ENCODE measurements at regions not wholly inside any gene's neighbourhood (a gene's known extent, or its start where the extent isn't known, plus 50 kb on each side); places are given as distances from the start of the nearest gene placed in this dataset.

GRCh38 chr3:6747017-6747416 is 113.9 kb upstream of the GRM7 start:
- DNase-seq (ENCODE audit: low spot score) = no peak

- DNase-seq (ENCODE audit: low spot score) = no peak
Measured at GRCh38 chr3:6750782-6751181, 110.1 kb upstream of the GRM7 start.

- no peak for DNase-seq (ENCODE audit: low spot score)
Measured at GRCh38 chr3:6753536-6753935, 107.4 kb upstream of the GRM7 start.

GRCh38 chr3:6769532-6770396 is 91.2 kb upstream of the GRM7 start:
- peak; percentile 20 for DNase-seq (ENCODE audit: low spot score)

GRCh38 chr3:6770397-6770690 is 90.6 kb upstream of the GRM7 start:
- no peak for DNase-seq (ENCODE audit: low spot score)

- DNase-seq (ENCODE audit: low spot score) = no peak
Measured at GRCh38 chr3:6771171-6771570, 89.7 kb upstream of the GRM7 start.

- no peak for DNase-seq (ENCODE audit: low spot score)
Measured at GRCh38 chr3:6779140-6779539, 81.8 kb upstream of the GRM7 start.

- no peak for DNase-seq (ENCODE audit: low spot score)
Measured at GRCh38 chr3:6781092-6781491, 79.8 kb upstream of the GRM7 start.

- no peak for DNase-seq (ENCODE audit: low spot score)
Measured at GRCh38 chr3:6785726-6786125, 75.2 kb upstream of the GRM7 start.

- no peak for DNase-seq (ENCODE audit: low spot score)
Measured at GRCh38 chr3:6791161-6791560, 69.8 kb upstream of the GRM7 start.

GRCh38 chr3:6799264-6799915 is 61.5 kb upstream of the GRM7 start:
- DNase-seq (ENCODE audit: low spot score) = peak; percentile 29

GRCh38 chr3:6803619-6804018 is 57.3 kb upstream of the GRM7 start:
- no peak for DNase-seq (ENCODE audit: low spot score)

- DNase-seq (ENCODE audit: low spot score) = no peak
Measured at GRCh38 chr3:6805236-6805635, 55.7 kb upstream of the GRM7 start.

- DNase-seq (ENCODE audit: low spot score) = no peak
Measured at GRCh38 chr3:6806991-6807390, 53.9 kb upstream of the GRM7 start.

- DNase-seq (ENCODE audit: low spot score) = no peak
Measured at GRCh38 chr3:6807967-6808588, 52.8 kb upstream of the GRM7 start.

- no peak for DNase-seq (ENCODE audit: low spot score)
Measured at GRCh38 chr3:6809349-6809748, 51.6 kb upstream of the GRM7 start.

Data from HT-29 (cell line).